T-helper 22 cell (primary cell): ENCODE measurements at regions not wholly inside any gene's neighbourhood (a gene's known extent, or its start where the extent isn't known, plus 50 kb on each side); places are given as distances from the start of the nearest gene placed in this dataset.

Source experiments
- DNase-seq: peaks from one replicate; pipeline ENCODE4 v3.0.0-alpha.2; 2020; ENCODE audit warnings: low read depth

DNA sequence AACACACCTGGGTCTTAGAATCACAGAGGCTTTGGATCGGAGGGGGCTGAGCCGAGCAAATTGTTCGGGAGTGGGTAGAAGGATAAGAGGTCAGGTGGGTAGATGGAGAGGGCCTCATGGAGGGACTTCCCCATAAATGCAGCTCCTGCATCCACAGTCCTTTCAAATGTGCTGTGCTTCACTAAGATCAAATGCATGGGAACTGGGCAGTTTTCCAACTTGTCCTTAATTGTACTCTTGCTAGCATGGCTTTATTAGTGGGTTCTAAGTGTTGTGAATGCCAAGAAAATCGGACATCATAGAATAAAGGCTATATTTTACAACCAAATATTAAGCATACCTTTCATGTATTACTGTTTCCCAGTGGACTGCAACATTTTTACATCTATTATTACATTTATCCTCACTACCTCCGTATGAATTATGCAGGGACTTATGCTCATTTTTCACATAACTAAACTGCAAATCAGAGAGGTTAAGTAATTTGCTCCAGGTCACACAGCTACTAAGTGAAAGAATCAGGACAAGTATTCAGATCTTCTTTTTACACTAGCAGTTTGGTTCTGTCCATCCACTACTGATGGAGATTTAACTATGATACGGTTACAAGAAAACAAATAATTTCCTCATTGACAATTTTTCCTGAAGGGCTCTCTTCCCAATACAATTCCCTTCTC is 174.5 kb upstream of the RUNX1 start:
- no peak for DNase-seq

- no peak for DNase-seq
These were observed 173.4 kb upstream of the RUNX1 start for GRCh38 chr21:35222541-35222941.

GRCh38 chr21:35222021-35222420 is 172.9 kb upstream of the RUNX1 start:
- no peak for DNase-seq

DNA sequence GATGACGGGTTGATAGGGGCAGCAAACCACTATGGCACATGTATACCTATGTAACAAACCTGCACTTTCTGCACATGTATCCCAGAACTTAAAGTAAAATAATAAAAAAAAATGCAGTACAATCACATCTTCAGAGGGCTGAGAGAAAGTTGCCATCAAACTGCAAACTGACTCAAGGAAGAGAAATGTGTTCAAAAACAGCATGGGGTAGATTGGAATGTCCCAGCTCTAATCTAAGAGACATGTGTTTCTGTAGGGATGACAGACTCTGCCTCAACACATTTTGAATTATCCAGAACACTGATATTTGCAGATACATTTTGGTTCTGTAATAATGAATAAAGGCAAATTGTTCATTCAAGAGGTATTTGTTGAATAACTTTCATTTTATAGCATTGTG is 171.2 kb upstream of the RUNX1 start:
- no peak for DNase-seq

- no peak for DNase-seq
These were observed 170.6 kb upstream of the RUNX1 start for GRCh38 chr21:35219719-35220118.

- no peak for DNase-seq
These were observed 170.2 kb upstream of the RUNX1 start for GRCh38 chr21:35219291-35219690.

- no peak for DNase-seq
These were observed 168.5 kb upstream of the RUNX1 start for GRCh38 chr21:35217504-35218060.

- DNase-seq = no peak
These were observed 167.9 kb upstream of the RUNX1 start for GRCh38 chr21:35216996-35217395.

DNA sequence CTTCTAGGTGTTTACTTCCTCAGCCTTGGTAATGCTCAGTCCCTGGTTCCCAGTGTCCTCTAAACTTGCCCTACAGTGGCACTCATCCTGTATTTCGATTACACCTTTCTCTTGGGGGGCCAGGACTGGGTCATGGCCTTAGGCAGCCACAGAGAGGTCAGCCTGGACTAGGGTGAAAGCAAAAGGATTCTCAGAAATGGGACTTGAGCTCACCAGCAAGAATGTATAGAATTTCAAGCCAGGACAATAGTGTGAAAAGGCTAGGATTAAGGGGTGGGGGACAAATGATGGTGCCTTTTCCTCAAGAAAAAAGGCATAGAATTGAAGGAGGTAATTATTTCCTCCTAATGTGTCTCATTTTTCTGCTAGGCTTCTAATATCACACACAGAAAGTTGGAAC is 166.8 kb upstream of the RUNX1 start:
- no peak for DNase-seq

DNA sequence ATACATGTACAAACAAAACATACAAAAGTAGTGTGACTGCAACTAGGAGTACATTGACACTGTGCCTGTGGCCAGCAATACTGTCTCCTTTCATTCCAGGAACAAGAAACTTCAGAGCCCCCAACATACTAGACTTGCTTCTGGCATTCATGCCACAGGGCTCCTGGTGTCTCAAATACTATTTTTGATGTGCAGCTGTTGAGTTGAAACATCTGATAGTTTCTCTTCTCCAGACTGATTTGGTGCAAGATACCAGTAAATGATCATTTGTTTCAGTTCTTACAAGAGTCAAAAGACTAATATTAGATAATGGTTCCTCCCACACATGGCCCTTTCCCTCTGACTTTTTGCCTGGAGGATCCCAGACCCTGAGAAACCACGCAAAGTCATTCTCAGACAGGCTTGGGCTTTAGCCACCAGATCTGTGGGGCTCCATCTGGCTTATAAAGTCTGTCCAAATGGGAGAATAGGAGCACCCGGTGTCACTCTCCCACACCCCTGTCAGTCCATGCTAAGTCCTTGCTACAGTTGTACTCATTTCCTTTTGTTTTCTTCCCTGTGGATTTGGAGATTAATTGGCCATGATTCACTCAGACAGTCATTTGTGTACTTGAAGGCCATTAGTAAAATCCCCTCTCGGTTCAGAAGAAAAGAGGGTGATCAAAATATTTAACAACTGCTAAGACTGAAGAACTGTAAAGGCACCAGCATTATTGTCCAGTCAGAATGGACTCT is 163.5 kb upstream of the RUNX1 start:
- no peak for DNase-seq

GRCh38 chr21:35211782-35212181 is 162.7 kb upstream of the RUNX1 start:
- no peak for DNase-seq

GRCh38 chr21:35210093-35210492 is 161.0 kb upstream of the RUNX1 start:
- DNase-seq = no peak

- no peak for DNase-seq
These were observed 159.9 kb upstream of the RUNX1 start for GRCh38 chr21:35208810-35209517.

GRCh38 chr21:35208104-35208503 is 159.0 kb upstream of the RUNX1 start:
- no peak for DNase-seq

DNA sequence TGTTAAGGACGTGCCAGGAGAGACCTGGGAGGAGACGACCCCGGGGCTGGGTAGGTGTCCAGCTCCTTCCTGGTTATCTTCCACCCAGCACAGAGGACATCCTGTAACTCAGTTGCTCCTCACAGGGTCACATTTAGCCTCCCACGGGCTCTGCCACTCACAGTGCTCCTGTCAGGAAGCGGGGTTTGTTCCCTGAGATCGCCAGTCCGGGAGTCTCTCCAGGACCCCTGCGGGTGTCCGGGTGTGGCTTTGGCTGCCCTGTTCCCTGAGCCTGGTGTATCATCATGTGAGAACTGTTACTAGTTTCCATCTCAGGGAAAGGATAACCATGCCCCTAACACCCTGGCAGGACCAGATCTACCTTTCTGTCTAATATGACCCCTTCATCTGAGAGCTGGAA is 158.2 kb upstream of the RUNX1 start:
- DNase-seq = no peak

DNA sequence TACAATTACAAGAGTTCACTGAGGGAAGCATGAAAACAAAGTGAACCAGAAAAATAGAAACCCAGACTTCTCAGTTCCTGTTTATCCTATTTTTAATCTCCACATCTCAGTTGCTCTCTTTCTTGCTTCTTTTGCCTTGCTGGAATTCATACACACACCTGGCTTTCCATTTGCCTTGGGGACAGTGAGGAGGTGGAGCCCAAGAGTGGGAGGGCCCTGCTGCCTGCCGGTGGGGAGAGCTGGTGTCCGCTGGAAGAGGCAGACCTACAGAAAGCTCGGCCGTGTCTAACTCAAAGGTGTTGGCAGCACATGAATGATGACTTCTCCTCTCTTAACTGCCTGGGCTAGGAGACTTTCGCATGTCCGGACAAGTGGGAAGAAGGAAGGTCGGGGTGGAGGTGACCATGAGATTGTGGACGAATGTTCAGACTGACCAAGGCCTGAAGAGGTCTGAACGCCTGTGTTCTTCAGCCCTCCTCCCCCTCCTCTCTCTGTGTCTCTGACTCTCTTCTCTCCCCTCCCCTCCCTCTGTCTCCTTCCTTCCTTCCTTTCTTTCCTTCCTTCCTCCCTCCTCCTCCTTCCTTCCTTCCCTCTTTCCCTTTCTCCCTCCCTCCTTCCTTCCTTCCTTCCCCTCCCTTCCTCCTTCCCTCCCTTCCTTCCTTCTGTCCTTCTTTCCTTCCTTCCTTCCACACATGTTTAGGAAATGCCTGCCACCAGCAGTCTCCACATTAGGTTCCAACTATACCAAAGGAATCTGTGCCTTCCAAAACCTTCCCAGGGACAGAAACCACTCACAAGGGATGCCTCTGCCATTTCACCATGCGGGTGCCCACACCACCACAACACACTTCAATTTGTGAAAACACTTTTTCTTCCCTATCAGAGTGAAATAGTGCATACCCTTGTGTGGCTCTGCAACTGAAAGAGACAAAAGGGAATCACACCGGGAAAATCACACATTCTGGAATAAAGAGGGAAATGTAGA is 157.3 kb upstream of the RUNX1 start:
- no peak for DNase-seq

GRCh38 chr21:35204850-35205541 is 155.9 kb upstream of the RUNX1 start:
- DNase-seq = no peak

DNA sequence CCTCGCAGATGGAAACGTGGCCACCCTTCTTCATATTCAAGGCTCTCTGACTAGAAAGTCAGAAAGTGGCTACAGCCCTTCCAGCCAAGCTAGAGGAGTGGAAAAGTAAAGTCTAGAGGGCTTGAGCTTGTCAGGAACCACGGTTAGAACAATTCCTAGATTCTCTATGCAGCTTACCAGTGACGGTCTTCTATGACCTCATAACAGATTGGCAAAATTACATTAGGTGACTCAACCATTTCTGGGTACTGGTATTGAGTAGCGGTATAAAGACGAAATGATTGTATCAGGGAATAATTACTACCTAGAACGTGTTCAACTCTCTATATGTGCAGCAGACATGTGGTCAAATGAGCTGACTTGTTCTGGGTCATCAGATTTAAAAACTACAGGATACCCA is 155.0 kb upstream of the RUNX1 start:
- no peak for DNase-seq

GRCh38 chr21:35203093-35203977 is 154.2 kb upstream of the RUNX1 start:
- DNase-seq = no peak

- no peak for DNase-seq
These were observed 153.3 kb upstream of the RUNX1 start for GRCh38 chr21:35202431-35202830.
